HG03378 (cell line): ENCODE measurements at regions not wholly inside any gene's neighbourhood (a gene's known extent, or its start where the extent isn't known, plus 50 kb on each side); places are given as distances from the start of the nearest gene placed in this dataset.
"Not testable (repeated sequence)": the region's sequence is repeated elsewhere in the genome, so short reads cannot be mapped to it uniquely, and the experiment has no call there.

ENCODE experiments used
- ATAC-seq: cut with Tn5 transposase; IDR thresholded peaks from one replicate; pipeline ENCODE4 v1.9.1; 2021; ENCODE audit warnings: mild to moderate bottlenecking, moderate library complexity; ENCODE audit not compliant: unreplicated experiment

DNA sequence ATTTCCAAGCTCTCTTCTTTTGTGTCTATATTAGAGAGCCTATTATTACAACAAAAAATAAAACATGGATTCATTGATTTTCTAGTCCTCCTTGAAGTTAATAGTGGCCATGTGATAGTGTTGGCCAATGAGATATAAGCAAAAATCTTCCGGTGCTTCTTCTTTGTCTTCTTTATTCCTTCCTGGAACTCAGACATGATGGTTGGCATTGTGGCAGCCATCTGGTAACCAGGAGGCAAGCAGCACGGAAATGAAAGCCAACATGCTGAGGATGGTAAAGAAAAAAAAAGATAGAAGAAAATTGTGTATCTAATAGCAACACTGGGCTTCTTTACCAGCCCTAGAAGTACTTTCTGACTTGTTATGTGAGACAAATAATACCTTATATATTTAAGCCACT, 50.8 kb upstream of the SEL1L start:
- ATAC-seq: no peak

DNA sequence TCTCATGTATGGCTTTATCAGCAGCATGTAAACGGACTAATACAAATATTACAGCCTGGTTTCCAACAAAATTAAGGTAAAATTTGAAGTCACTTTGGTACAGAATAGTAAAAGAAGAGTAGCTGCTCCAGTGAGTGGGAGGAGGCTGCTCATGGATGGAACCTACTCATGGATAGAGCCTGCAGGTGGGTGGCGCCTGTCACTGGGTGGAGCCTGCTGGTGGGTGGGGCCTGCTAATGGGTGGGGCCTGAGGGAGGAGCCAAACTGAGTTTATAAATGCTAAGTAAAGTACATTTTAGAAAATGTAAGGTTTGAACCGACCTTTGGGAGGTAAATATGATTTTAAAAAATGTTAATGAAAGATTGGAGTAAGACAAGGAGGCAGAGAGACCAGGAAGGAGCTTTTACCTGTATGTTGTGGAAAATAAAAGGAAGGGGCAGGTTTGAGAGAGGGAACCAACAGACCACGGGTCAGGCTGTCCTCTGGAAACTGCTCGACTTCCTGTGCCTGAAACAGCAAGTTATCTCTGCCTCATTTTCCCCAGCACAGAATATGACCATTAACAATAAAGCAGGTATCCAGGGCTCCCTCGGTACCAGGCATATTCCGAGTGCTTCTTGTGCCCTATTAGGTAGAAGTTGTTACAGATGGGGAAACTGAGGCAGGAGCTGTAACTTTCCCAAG, 55.9 kb upstream of the SEL1L start:
- no peak for ATAC-seq

GRCh38 chr14:81591266-81591665, 57.6 kb upstream of the SEL1L start:
- no peak for ATAC-seq

DNA sequence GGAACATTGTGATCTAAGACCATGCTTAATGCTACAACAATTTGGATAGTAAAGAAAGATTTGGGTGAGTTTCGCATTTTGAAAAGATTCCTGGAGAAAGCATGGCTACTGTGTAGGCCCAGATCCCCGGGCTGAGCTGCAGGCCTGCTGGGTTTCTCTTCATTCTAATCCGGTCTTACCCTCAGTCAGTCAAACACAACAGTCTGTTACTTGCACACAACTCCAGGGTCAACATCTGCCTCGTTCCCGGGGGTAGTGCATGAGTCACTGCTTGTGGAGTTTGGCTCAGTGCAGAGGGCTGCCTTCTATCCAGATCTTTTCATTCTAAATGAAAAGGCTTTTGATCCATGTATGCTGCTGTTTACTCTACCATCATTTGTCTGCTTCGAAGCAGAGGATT, 60.4 kb upstream of the SEL1L start:
- ATAC-seq: no peak

- no peak for ATAC-seq
Measured at GRCh38 chr14:81605660-81606059, 72.0 kb upstream of the SEL1L start.

- ATAC-seq: no peak
Measured at GRCh38 chr14:81613341-81614045, 79.8 kb upstream of the SEL1L start.

DNA sequence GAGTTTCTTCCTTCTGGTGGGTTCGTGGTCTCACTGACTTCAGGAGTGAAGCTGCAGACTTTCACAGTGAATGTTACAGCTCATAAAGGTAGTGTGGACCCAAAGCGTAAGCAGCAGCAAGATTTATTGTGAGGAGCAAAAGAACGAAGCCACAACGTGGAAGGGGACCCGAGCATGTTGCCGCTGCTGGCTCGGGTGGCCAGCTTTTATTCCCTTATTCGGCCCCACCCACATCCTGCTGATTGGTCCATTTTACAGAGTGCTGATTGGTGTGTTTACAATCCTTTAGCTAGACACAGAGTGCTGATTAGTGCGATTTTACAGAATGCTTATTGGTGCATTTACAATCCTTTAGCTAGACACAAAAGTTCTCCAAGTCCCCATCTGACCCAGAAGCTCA, 80.6 kb upstream of the SEL1L start:
- ATAC-seq: not testable (repeated sequence)

GRCh38 chr14:81618695-81619094, 85.0 kb upstream of the SEL1L start:
- ATAC-seq: no peak

DNA sequence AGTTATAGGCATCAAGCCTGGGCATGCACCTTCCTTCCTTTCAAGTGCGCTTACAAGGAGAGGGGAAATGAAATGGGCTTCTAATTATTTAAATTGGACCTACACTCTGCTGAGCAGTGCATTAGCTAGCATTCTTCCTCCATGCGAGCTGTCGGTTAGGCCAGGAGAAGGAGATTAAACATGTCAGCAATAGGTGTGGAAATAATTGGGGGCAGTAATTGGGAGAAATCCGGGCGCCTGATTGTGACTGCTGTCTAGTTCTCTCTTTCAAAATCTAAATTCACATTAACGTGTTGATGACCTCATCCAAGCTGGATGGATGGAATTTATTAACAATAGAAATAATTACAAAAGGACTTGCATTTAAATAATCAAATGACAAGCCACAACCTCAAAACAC, 86.2 kb upstream of the SEL1L start:
- ATAC-seq: no peak

- ATAC-seq: not testable (repeated sequence)
Measured at GRCh38 chr14:81623771-81624396, 90.2 kb upstream of the SEL1L start.

GRCh38 chr14:81625343-81625742, 91.7 kb upstream of the SEL1L start:
- no peak for ATAC-seq

DNA sequence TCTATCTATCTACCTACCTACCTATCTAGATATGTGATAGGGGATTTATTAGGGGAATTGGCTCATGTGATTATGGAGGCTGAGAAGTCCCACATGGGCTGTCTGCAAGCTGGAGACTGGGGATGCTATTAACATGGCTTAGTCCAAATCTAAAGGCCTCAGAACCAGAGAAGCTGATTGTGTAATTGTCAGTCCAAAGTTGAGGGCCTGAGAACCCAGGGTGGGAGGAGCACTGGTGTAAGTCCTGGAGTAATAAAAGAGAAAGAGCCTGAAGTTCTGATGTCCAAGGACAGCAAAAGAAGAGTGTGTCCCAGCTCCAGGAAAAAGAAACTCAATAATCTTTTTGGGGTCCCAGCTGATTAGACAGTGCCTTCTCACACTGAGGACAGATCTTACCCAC, 98.5 kb upstream of the SEL1L start:
- no peak for ATAC-seq

DNA sequence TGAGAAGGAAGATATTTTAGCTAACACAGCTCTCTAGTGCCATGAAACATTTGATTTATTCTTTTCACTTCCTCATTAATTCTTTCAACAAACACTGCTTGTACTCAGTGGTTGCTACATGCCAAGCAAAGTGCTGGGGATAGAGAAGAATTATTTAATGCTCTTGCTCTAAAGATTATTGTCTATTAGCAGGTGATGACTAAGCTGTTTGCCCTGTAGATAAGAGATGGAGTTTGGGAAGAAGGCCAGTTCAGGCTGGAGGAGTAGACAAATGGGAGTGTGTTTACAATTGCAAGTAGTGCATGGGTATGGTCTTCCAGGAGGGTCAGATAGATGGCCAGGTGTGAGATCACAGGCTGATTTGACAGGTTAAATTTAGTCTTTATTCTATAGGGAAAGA, 99.8 kb upstream of the SEL1L start:
- ATAC-seq: no peak

- no peak for ATAC-seq
Measured at GRCh38 chr14:81637639-81638038, 104.0 kb upstream of the SEL1L start.

- ATAC-seq: no peak
Measured at GRCh38 chr14:81638656-81639280, 105.1 kb upstream of the SEL1L start.

DNA sequence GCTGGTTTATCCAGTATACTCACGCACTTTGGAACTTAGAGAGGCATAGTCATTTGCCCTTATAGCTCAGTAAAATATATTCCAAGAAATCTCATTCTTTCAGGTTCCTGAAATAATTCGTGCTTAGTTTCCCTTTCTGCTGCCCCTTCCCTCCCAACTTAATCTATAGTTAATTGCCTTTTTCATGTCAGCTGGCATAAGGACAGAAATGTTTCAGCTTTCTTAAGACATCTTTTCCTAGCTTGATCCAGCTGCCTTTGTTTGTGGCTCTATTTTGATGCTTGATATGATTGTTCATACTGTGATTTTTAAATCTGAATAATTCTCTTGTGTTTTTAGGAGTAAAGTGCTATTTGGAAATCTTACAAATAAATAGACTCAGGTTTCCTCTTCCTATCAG, 120.0 kb upstream of the SEL1L start:
- no peak for ATAC-seq

- no peak for ATAC-seq
Measured at GRCh38 chr14:81655423-81656314, 122.0 kb upstream of the SEL1L start.

DNA sequence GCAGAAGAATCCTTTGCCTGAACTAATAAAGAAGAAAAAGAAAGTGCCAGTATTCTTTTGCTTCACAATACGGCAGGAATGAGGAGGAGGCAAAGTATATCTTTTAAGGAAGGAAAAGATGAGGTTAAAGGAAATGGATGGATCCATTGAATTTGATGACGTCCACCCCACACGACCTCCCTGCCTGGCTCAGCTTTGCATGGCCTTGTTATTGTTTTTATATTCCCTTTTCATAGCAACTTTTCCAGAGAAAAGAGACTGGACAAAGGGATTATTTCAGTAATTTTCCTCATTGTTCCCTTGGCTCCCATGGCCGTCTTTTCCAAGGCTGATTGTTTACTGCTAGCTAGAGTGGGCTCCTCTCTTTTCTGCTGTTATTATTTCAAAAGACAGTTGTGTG, 123.2 kb upstream of the SEL1L start:
- no peak for ATAC-seq

- ATAC-seq: no peak
Measured at GRCh38 chr14:81662066-81662465, 128.4 kb upstream of the SEL1L start.

DNA sequence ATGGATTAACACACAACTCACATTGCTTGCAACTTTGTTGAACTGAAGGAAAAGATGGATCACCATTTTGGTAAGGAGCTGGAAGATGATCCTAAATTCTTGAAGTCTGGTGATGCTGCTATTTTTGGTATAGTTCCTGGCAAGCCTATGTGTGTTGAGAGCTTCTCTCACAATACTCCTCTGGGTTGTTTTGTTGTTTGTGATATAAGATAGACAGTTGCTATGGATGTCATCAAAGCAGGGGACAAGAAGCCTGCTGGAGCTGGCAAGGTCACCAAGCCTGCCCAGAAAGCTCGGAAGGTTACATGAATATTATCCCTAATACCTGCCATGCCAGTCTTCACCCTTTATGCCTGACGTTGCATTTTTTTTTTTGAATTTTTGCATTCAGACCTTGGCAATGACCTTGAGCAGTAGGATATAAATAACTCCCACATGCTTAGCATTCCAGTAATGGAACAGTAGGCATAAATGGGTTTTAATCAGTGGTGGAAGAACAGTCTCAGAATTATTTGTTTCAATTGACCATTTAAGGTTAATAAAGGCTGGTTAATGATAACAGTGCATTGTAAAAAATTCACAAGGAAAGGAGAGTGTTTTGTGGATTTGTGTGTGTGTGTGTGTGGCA, 129.0 kb upstream of the SEL1L start:
- ATAC-seq: no peak
